ENCODE measurements at regions not wholly inside any gene's neighbourhood (a gene's known extent, or its start where the extent isn't known, plus 50 kb on each side); places are given as distances from the start of the nearest gene placed in this dataset.

GRCh38 chr7:131057794-131058070, 269.9 kb upstream of the MKLN1 start:
- TF ChIP-seq POLR2A (IDR thresholded peaks at IDR 0.05; ENCODE audit: low read depth, low read length): no peak
- TF ChIP-seq CTCF (IDR thresholded peaks at IDR 0.05; ENCODE audit: extremely low read depth in 1 of 2, insufficient read depth in 1 of 2, low read depth in 1 of 2, low read length in 2 of 2): no peak
- no peak for TF ChIP-seq MAX (IDR thresholded peaks at IDR 0.05; ENCODE audit: insufficient read depth, insufficient read length)
- TF ChIP-seq EZH2 (IDR thresholded peaks at IDR 0.05; ENCODE audit: borderline replicate concordance, low read depth, low read length, severe bottlenecking): no peak
- TF ChIP-seq POLR2AphosphoS5 (IDR thresholded peaks at IDR 0.05; ENCODE audit: insufficient read depth, low read depth, low read length): no peak
- no peak for TF ChIP-seq MYC (IDR thresholded peaks at IDR 0.05; ENCODE audit: low read depth, low read length)
